ENCODE measurements at regions not wholly inside any gene's neighbourhood (a gene's known extent, or its start where the extent isn't known, plus 50 kb on each side); places are given as distances from the start of the nearest gene placed in this dataset.

GRCh38 chr18:60568220-60568619 lies 195.6 kb upstream of the MC4R start:
- no peaks in the 10 kb centered on the region for H3K27me3 ChIP-seq (replicated peaks in 1 of 4; ENCODE audit: control insufficient read depth in 3 of 4, extremely low read depth in 1 of 4, insufficient read depth in 3 of 4, low read length in 3 of 4)
- H2BK12ac ChIP-seq (ENCODE audit: low read depth, low read length) = no peak overlapping the region
- no peak overlapping the region for H3K27ac ChIP-seq (ENCODE audit: low read depth, low read length)
- no peak overlapping the region for H2BK120ac ChIP-seq (replicated peaks; ENCODE audit: low read depth, low read length)
- 85% methylated on average over 3 of the region's 3 CpGs; no CpG with 5 or more reads in 1 of the 2 experiments for WGBS, 2 experiments (ENCODE audit: extremely low coverage in 1 of 2, insufficient coverage in 1 of 2, insufficient read length in 1 of 2, insufficient replicate concordance in 2 of 2, low coverage in 1 of 2, low lambda C conversion rate in 2 of 2, missing lambda C conversion rate in 1 of 2)
- POLR2A ChIA-PET (ENCODE audit: partially characterized antibody) = no interaction called here
- H3K9me3 ChIP-seq (ENCODE audit: insufficient read depth in 2 of 2, low read depth in 1 of 2, low read length in 1 of 2) = no peaks in the 10 kb centered on the region
- DNase-seq (ENCODE audit: low read depth in 1 of 2, low spot score in 2 of 2) = no peak
- H3K14ac ChIP-seq (ENCODE audit: insufficient read length) = no peak overlapping the region
- H2AFZ ChIP-seq (ENCODE audit: low read length) = no peak overlapping the region; the same call in 1 of the 2 replicates
- CTCF ChIA-PET (ENCODE audit: partially characterized antibody) = no interaction called here
- no peaks in the 10 kb centered on the region for H3K79me2 ChIP-seq (ENCODE audit: control insufficient read depth in 1 of 2, insufficient read depth in 2 of 2, low read length in 2 of 2)
- no peak overlapping the region for H3K23ac ChIP-seq (ENCODE audit: insufficient read length)
- H3K9ac ChIP-seq (replicated peaks in 1 of 4; ENCODE audit: extremely low read depth in 1 of 4, low read depth in 3 of 4, low read length in 3 of 4) = no peak overlapping the region
- FAIRE-seq = no peak
- no peak overlapping the region for H2BK15ac ChIP-seq (ENCODE audit: low read length)
- H3K4me1 ChIP-seq (replicated peaks in 1 of 4; ENCODE audit: control insufficient read depth in 3 of 4, insufficient read depth in 4 of 4, low read length in 3 of 4) = no peaks in the 10 kb centered on the region
- H3K4me3 ChIP-seq (ENCODE audit: extremely low read depth in 1 of 4, insufficient read depth in 2 of 4, low read depth in 3 of 4, low read length in 4 of 4) = no peak overlapping the region
- H3K4ac ChIP-seq (replicated peaks; ENCODE audit: insufficient read length, low read depth, low read length) = no peak overlapping the region
- no peak for TF ChIP-seq CBX8 (IDR thresholded peaks at IDR 0.05; ENCODE audit: borderline replicate concordance, low read depth, low read length)
- no peak for TF ChIP-seq RAD21 (IDR thresholded peaks at IDR 0.05 in 1 of 2, conservative IDR thresholded peaks at IDR 0.05 in 1 of 2; ENCODE audit: low read depth in 2 of 2, low read length in 2 of 2)
- TF ChIP-seq SIRT6 (IDR thresholded peaks at IDR 0.05; ENCODE audit: low read length) = no peak
- TF ChIP-seq SIX5 (IDR thresholded peaks at IDR 0.05; ENCODE audit: low read depth, low read length) = no peak
- no peak for TF ChIP-seq BCL11A (IDR thresholded peaks at IDR 0.05; ENCODE audit: low read depth in 2 of 2, low read length in 2 of 2)
- TF ChIP-seq TCF12 (IDR thresholded peaks at IDR 0.05; ENCODE audit: low read depth, low read length) = no peak
- TF ChIP-seq MAX (IDR thresholded peaks at IDR 0.05) = no peak
- no peak for TF ChIP-seq ATF2 (IDR thresholded peaks at IDR 0.05; ENCODE audit: low read length)
- no peak for TF ChIP-seq NRF1 (IDR thresholded peaks at IDR 0.05; ENCODE audit: low read depth, low read length)
- no peak for TF ChIP-seq ZNF274 (IDR thresholded peaks at IDR 0.05; ENCODE audit: borderline replicate concordance, extremely low read depth, low read length)
- no peak for TF ChIP-seq JUND (IDR thresholded peaks at IDR 0.05; ENCODE audit: low read length)
- no peak for TF ChIP-seq CEBPB (IDR thresholded peaks at IDR 0.05; ENCODE audit: low read depth, low read length)
- TF ChIP-seq ASH2L (IDR thresholded peaks at IDR 0.05; ENCODE audit: low read length) = no peak
- no peak overlapping the region for H3K4me2 ChIP-seq (ENCODE audit: insufficient read depth in 1 of 2, low read depth in 2 of 2, low read length in 2 of 2)
- H4K91ac ChIP-seq (replicated peaks; ENCODE audit: insufficient read length, low read length) = no peak overlapping the region
- no peak overlapping the region for H3K18ac ChIP-seq (ENCODE audit: extremely low read depth, low read length)
- H3K79me1 ChIP-seq (ENCODE audit: low read depth, low read length) = no peaks in the 10 kb centered on the region
- no peak overlapping the region for H2BK20ac ChIP-seq (ENCODE audit: low read length)
- no peak overlapping the region for H4K5ac ChIP-seq (ENCODE audit: insufficient read length, low read depth, low read length)
- no peak overlapping the region for H2BK5ac ChIP-seq (ENCODE audit: low read depth, low read length)
- H3K56ac ChIP-seq (replicated peaks; ENCODE audit: insufficient read length, low read depth, low read length) = no peak overlapping the region
- H4K20me1 ChIP-seq (replicated peaks in 1 of 2; ENCODE audit: control insufficient read depth in 1 of 2, insufficient read depth in 2 of 2, low read length in 2 of 2) = no peaks in the 10 kb centered on the region
- H3K23me2 ChIP-seq (ENCODE audit: low read depth, low read length) = no peaks in the 10 kb centered on the region
- no peaks in the 10 kb centered on the region for H3K36me3 ChIP-seq (ENCODE audit: control insufficient read depth in 2 of 4, insufficient read depth in 4 of 4, low read length in 3 of 4)
- H4K8ac ChIP-seq (ENCODE audit: extremely low read depth, insufficient read depth, low read length) = no peak overlapping the region
- no peak overlapping the region for H2AK5ac ChIP-seq (ENCODE audit: low read depth, low read length)

Data from H1 (cell line).